Parathyroid adenoma (tissue), 2 donors: ENCODE measurements at regions not wholly inside any gene's neighbourhood (a gene's known extent, or its start where the extent isn't known, plus 50 kb on each side); places are given as distances from the start of the nearest gene placed in this dataset.

ENCODE experiments used
- H2AFZ ChIP-seq: fragments of 300-600 bp; sonication (generic); one replicate; pipeline ENCODE4 v1.7.0; 2017; ENCODE audit warnings: antibody characterized with exemption, mild to moderate bottlenecking
- H3K27ac ChIP-seq: fragments of 300-600 bp; sonication (generic); one replicate; pipeline ENCODE4 v1.7.0; 2017
- H3K27me3 ChIP-seq: fragments of 300-600 bp; sonication (generic); one replicate; pipeline ENCODE4 v1.7.0; 2017; ENCODE audit warnings: low read length; ENCODE audit not compliant: control insufficient read depth, insufficient read depth
- H3K36me3 ChIP-seq: fragments of 300-600 bp; sonication (generic); one replicate; pipeline ENCODE4 v1.7.0; 2017; ENCODE audit warnings: low read length; ENCODE audit not compliant: control insufficient read depth, insufficient read depth
- H3K4me1 ChIP-seq: fragments of 300-600 bp; sonication (generic); one replicate; pipeline ENCODE4 v1.7.0; 2017; ENCODE audit warnings: control low read depth
- H3K4me2 ChIP-seq: fragments of 300-600 bp; sonication (generic); one replicate; pipeline ENCODE4 v1.7.0; 2017; ENCODE audit warnings: low read length
- H3K4me3 ChIP-seq: fragments of 300-600 bp; sonication (generic); one replicate; pipeline ENCODE4 v1.7.0; 2017; ENCODE audit warnings: low read depth, low read length
- H3K79me2 ChIP-seq: fragments of 300-600 bp; sonication (generic); one replicate; pipeline ENCODE4 v1.7.0; 2017; ENCODE audit warnings: control low read depth
- H3K9ac ChIP-seq: fragments of 300-600 bp; sonication (generic); one replicate; pipeline ENCODE4 v1.7.0; 2017; ENCODE audit warnings: mild to moderate bottlenecking
- H3K9me3 ChIP-seq: fragments of 300-600 bp; sonication (generic); one replicate; pipeline ENCODE4 v1.7.0; 2017; ENCODE audit warnings: low read length; ENCODE audit not compliant: control insufficient read depth
- CTCF ChIP-seq: fragments of 300-600 bp; sonication (generic); IDR thresholded peaks from one replicate; pipeline ENCODE4 v1.7.0; 2017; ENCODE audit warnings: antibody characterized with exemption, mild to moderate bottlenecking
- donor health status: primary hyperparathyroidism.

- H3K4me3 ChIP-seq: no peak overlapping the region
- no peaks in the 10 kb centered on the region for H3K79me2 ChIP-seq
- no peak overlapping the region for H3K27ac ChIP-seq
- H3K9ac ChIP-seq: no peak overlapping the region
- H3K4me2 ChIP-seq: no peak overlapping the region
- no peaks in the 10 kb centered on the region for H3K36me3 ChIP-seq
- H3K27me3 ChIP-seq: no peaks in the 10 kb centered on the region
- H3K4me1 ChIP-seq: no peaks in the 10 kb centered on the region
- no peaks in the 10 kb centered on the region for H3K9me3 ChIP-seq
- no peak overlapping the region for H2AFZ ChIP-seq
- TF ChIP-seq CTCF: no peak
These were observed 139.5 kb upstream of the BTBD3 start for GRCh38 chr20:11778206-11778570.

DNA sequence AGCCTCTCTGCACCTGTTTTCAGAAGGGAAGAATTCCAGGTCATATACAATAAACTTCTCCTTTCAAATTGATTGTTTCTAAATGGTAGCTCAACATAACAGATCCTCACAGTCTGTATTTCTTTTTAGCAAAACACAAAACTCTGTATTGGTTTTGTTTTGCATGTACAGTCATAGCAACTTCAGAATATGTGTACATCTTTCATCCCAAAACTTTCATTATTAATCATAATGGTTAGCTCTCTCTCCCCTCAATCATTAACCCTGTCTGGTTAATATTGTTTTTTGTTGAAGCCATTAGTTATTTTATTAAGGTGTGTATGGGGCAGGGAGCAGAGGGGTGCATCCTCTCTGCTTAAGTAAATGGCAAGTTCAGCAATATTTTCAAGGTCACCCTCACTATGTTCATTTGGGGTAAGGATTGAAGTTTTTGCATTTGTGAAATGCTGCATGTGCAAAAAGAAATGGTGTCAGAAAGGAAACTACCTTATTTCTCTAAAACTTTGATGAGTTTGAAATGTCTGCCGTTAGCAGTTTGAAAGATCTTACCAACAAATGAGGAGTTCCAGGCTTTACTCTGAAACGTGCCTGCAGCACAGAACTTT is 136.8 kb upstream of the BTBD3 start:
- Histone ChIP-seq H3K9me3 (no peaks in the 10 kb centered on the region), H3K27me3 (no peaks in the 10 kb centered on the region), H3K36me3 (no peaks in the 10 kb centered on the region), H3K4me1 (no peaks in the 10 kb centered on the region), H3K4me3 (no peak overlapping the region), H3K27ac (no peak overlapping the region), H3K9ac (no peak overlapping the region), H3K79me2 (no peaks in the 10 kb centered on the region), H2AFZ (no peak overlapping the region), H3K4me2 (no peak overlapping the region)
- TF ChIP-seq CTCF: no peak

GRCh38 chr20:11783102-11783850 is 134.4 kb upstream of the BTBD3 start:
- no peak overlapping the region for H3K4me2 ChIP-seq
- H3K36me3 ChIP-seq: no peaks in the 10 kb centered on the region
- H3K4me1 ChIP-seq: no peaks in the 10 kb centered on the region
- no peaks in the 10 kb centered on the region for H3K79me2 ChIP-seq
- H2AFZ ChIP-seq: no peak overlapping the region
- no peak overlapping the region for H3K4me3 ChIP-seq
- H3K9ac ChIP-seq: no peak overlapping the region
- no peak for TF ChIP-seq CTCF
- no peak overlapping the region for H3K27ac ChIP-seq
- no peaks in the 10 kb centered on the region for H3K27me3 ChIP-seq
- no peaks in the 10 kb centered on the region for H3K9me3 ChIP-seq

DNA sequence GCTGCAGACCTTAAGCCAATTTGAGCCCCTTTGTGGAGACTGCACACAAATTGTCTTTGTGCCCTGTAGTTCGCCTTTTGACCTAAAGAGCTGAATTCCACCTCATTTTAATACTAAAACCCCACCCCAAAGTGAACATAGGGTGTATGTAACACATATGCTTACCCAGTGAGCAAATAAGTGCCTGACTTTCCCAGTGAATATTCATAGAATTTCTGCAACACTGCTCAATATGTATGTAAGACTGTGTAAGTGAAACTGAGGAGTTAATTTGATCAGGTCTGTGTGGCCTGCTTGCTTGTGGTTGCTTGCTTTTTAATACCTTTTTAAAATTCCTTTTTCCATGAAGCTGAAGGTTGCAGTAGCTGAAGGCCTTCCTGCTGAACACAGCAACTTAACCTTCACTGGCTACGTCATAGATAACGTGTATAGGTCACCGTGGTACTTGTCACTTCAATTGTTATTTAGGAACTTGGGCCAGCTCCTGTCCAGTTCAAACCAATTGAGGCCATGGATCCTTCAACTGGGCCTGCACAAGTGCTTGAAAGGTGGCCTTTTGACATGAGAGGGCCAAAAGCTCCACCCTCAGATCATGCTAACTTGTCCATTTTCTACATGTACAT is 131.7 kb upstream of the BTBD3 start:
- Histone ChIP-seq H3K4me1 (no peaks in the 10 kb centered on the region), H3K79me2 (no peaks in the 10 kb centered on the region), H3K4me2 (no peak overlapping the region), H3K9me3 (no peaks in the 10 kb centered on the region), H2AFZ (no peak overlapping the region), H3K36me3 (no peaks in the 10 kb centered on the region), H3K27me3 (no peaks in the 10 kb centered on the region), H3K4me3 (no peak overlapping the region), H3K27ac (no peak overlapping the region), H3K9ac (no peak overlapping the region)
- TF ChIP-seq CTCF: no peak
